T-cell (primary cell): ENCODE measurements at regions not wholly inside any gene's neighbourhood (a gene's known extent, or its start where the extent isn't known, plus 50 kb on each side); places are given as distances from the start of the nearest gene placed in this dataset.

Experiments
- ATAC-seq, 4 experiments: fragments of 200-7000 bp in 3 of 4; fragments of 150-1000 bp in 1 of 4; cut with Tn5 transposase; replicated peaks in 1 of 4; 1 replicate in 3 of 4; 2 replicates in 1 of 4; pipeline ENCODE4 v1.10.0; 2021; ENCODE audit warnings: moderate library complexity in 3 of 4, mild to moderate bottlenecking in 2 of 4, moderate number of reproducible peaks in 1 of 4
- CTCF ChIA-PET, 2 donors: fragments of 300-600 bp; sonication (Branson Sonifier 250); formaldehyde crosslinking; loops; one replicate each; lab custom pipeline; 2022; ENCODE audit warnings: antibody characterized with exemption in 2 of 2; lab: Charles Lee
- POLR2A ChIA-PET, 2 donors: fragments of 300-600 bp; sonication (Branson Sonifier 250); formaldehyde crosslinking; loops; one replicate each; lab custom pipeline; 2022; ENCODE audit warnings: antibody characterized with exemption in 2 of 2; lab: Charles Lee
- DNase-seq, 35 experiments: peaks; one replicate each; pipeline versions ENCODE4 v3.0.0 to v3.0.0-alpha.2; 2013 to 2023
- H3K27ac ChIP-seq: one replicate; pipeline ENCODE4 v1.5.1; 2013; ENCODE audit warnings: low read length
- H3K27me3 ChIP-seq, 2 experiments: replicated peaks in 1 of 2; 1 replicate in 1 of 2; 2 replicates in 1 of 2; pipeline versions ENCODE4 v1.6.1 to v1.7.0; 2013; ENCODE audit warnings: low read length in 1 of 2, mixed read lengths in 1 of 2; ENCODE audit not compliant: control insufficient read depth in 2 of 2, insufficient read depth in 2 of 2; ENCODE audit errors: extremely low read depth in 1 of 2
- H3K36me3 ChIP-seq, 2 donors: 1 replicate in 1 of 2; 2 replicates in 1 of 2; pipeline versions ENCODE4 v1.6.1 to v1.7.0; 2013; ENCODE audit warnings: low read length in 1 of 2; ENCODE audit not compliant: control insufficient read depth in 2 of 2, insufficient read depth in 1 of 2; ENCODE audit errors: extremely low read depth in 1 of 2
- H3K4me1 ChIP-seq, 2 experiments: 1 replicate in 1 of 2; 2 replicates in 1 of 2; pipeline versions ENCODE4 v1.6.1 to v1.7.0; 2013; ENCODE audit warnings: low read length in 2 of 2, mixed read lengths in 1 of 2; ENCODE audit not compliant: insufficient read depth in 2 of 2, control insufficient read depth in 1 of 2; ENCODE audit errors: extremely low read depth in 1 of 2
- H3K4me3 ChIP-seq, 2 donors: 1 replicate in 1 of 2; 2 replicates in 1 of 2; pipeline versions ENCODE4 v1.5.1 to v1.7.0; 2013; ENCODE audit warnings: mild to moderate bottlenecking in 2 of 2, low read length in 1 of 2, moderate library complexity in 1 of 2; ENCODE audit not compliant: control insufficient read depth in 1 of 2; ENCODE audit errors: extremely low read depth in 1 of 2
- H3K9me3 ChIP-seq: 2 replicates; pipeline ENCODE4 v1.7.0; 2013
- H3K27ac Mint-ChIP-seq, 2 donors: one replicate each; pipeline ENCODE4 v1.8.0; 2020 to 2021; ENCODE audit warnings: mild to moderate bottlenecking in 2 of 2, mixed read lengths in 2 of 2
- H3K27me3 Mint-ChIP-seq, 2 donors: one replicate each; pipeline ENCODE4 v1.8.0; 2021 to 2022; ENCODE audit warnings: mixed read lengths in 2 of 2
- H3K36me3 Mint-ChIP-seq: one replicate; pipeline ENCODE4 v1.8.0; 2021; ENCODE audit warnings: mixed read lengths
- H3K4me1 Mint-ChIP-seq, 3 donors: one replicate each; pipeline ENCODE4 v1.8.0; 2020 to 2022; ENCODE audit warnings: mixed read lengths in 3 of 3, mild to moderate bottlenecking in 1 of 3
- H3K4me3 Mint-ChIP-seq, 3 donors: one replicate each; pipeline ENCODE4 v1.8.0; 2020 to 2022; ENCODE audit warnings: mild to moderate bottlenecking in 3 of 3, mixed read lengths in 3 of 3, moderate library complexity in 3 of 3
- H3K9me3 Mint-ChIP-seq, 3 donors: one replicate each; pipeline ENCODE4 v1.8.0; 2020 to 2022; ENCODE audit warnings: mixed read lengths in 3 of 3
- WGBS: methylation state at CpG from one replicate; pipeline ENCODE4 v1.1.5; 2013; ENCODE audit warnings: missing lambda C conversion rate; ENCODE audit not compliant: insufficient coverage; 5-methylcytosine and 5-hydroxymethylcytosine counted together

DNA sequence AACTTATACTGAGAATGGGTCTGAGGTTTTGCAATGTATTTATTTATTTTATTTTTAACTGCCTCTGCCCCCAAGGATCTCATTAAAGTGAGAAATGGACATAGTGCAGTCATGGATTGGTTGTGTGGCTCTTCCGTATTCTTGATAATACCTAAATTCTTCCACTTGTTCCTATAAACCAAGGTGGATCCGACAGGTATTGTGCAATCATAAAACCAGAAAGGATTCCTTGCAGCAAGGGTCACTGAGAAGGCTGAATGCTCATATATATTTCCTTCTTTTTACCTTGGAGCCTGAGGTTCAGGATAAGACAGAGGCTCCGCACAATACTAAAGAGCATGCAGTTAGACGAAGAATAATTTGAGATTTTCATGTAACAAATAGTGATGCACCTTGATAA lies 826.0 kb upstream of the SOX11 start:
- Histone ChIP-seq H3K4me3 (no peak overlapping the region), H3K4me1 (no peaks in the 10 kb centered on the region), H3K27ac (no peak overlapping the region), H3K9me3 (no peaks in the 10 kb centered on the region), H3K27me3 (no peaks in the 10 kb centered on the region), H3K36me3 (no peaks in the 10 kb centered on the region)
- Mint-ChIP-seq H3K27me3 (no peaks in the 10 kb centered on the region), H3K9me3 (peaks cover 4 to 13% (median 9%) of the 10 kb centered on the region in 3 donors), H3K36me3 (no peaks in the 10 kb centered on the region), H3K27ac (no peak overlapping the region), H3K4me1 (no peaks in the 10 kb centered on the region), H3K4me3 (no peak overlapping the region)
- no peak for ATAC-seq
- DNase-seq = no peak
- ChIA-PET CTCF (no interaction called here), POLR2A (no interaction called here)
- no CpG with 5 or more reads among the region's 4 CpGs for WGBS

DNA sequence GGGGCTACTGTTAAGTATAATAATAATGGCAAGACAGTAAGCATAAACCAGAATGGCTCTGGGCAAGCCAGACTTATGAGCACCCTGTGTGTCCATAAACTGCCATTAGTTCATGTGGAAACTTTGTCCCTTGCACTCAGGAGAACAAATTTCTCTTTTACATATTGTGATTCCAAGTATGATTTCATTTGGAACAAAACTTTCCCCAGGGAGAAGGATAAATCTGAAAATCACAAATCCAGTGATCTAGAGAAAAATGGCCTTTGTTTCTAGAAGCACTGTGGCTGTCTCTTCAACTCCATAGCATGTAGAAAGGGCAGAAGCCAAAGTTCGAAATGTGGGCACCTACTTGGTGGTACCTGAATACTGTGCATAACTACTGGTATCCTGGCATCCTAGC lies 823.7 kb upstream of the SOX11 start:
- WGBS = 80% methylated on average over 1 of the region's 1 CpG
- Mint-ChIP-seq H3K4me3 (no peak overlapping the region), H3K4me1 (no peaks in the 10 kb centered on the region), H3K27ac (no peak overlapping the region), H3K27me3 (no peaks in the 10 kb centered on the region), H3K36me3 (no peaks in the 10 kb centered on the region), H3K9me3 (peaks cover 4 to 8% (median 8%) of the 10 kb centered on the region in 3 donors)
- no peaks in the 10 kb centered on the region for H3K36me3 ChIP-seq
- H3K27me3 ChIP-seq = no peaks in the 10 kb centered on the region
- no peak overlapping the region for H3K27ac ChIP-seq
- no peak overlapping the region for H3K4me3 ChIP-seq
- no peaks in the 10 kb centered on the region for H3K9me3 ChIP-seq
- DNase-seq = no peak
- no peak for ATAC-seq
- CTCF ChIA-PET = no interaction called here
- H3K4me1 ChIP-seq = no peaks in the 10 kb centered on the region
- POLR2A ChIA-PET = no interaction called here

DNA sequence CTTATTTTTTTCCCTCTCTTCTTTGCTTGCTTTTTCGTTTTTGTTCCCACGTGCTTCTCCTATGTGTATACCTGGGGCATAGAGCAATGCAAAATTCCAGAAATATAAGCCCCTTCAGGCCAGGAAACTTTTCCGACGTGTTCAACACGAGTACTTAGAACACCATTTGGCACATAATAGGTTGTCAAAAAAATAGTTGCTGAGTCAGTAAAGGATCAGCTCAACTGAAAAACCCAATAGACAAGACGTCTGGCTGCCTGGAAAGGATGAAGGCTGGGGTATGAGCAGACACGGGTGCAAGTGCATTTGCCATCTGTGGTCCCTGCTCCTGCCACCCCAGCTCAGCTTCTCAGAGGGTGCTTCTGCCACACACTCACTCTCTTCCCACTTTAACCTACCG lies 823.0 kb upstream of the SOX11 start:
- no peaks in the 10 kb centered on the region for H3K27me3 Mint-ChIP-seq
- no peak for DNase-seq
- no peaks in the 10 kb centered on the region for H3K36me3 ChIP-seq
- no peaks in the 10 kb centered on the region for H3K27me3 ChIP-seq
- H3K27ac Mint-ChIP-seq = no peak overlapping the region
- ChIA-PET CTCF (no interaction called here), POLR2A (no interaction called here)
- no peak overlapping the region for H3K4me3 Mint-ChIP-seq
- H3K4me1 Mint-ChIP-seq = no peaks in the 10 kb centered on the region
- no peak for ATAC-seq
- H3K36me3 Mint-ChIP-seq = no peaks in the 10 kb centered on the region
- peaks cover 4 to 10% (median 8%) of the 10 kb centered on the region in 3 donors for H3K9me3 Mint-ChIP-seq
- H3K9me3 ChIP-seq = no peaks in the 10 kb centered on the region
- no peak overlapping the region for H3K27ac ChIP-seq
- WGBS = 70% methylated on average over 6 of the region's 8 CpGs
- no peak overlapping the region for H3K4me3 ChIP-seq
- H3K4me1 ChIP-seq = no peaks in the 10 kb centered on the region

DNA sequence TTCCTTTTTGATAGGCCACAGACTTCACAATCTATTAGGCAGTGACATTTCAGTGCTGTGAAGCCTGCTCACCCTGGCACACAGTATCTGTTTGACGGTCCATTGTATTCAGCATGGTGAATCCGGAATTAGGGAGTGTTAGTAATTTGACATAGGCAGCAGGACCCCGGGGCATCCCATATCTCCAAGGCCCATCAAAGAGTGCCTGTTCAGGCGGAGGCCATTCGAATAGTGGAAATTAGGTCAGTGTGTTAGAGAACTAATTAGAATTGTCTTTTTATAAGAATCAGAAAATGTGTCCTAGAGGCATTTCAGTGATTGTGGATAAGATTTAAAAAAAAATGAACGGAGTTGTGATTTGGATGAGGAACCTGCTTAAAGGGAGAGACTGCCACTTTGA lies 818.8 kb upstream of the SOX11 start:
- no peaks in the 10 kb centered on the region for H3K4me1 ChIP-seq
- Mint-ChIP-seq H3K27me3 (no peaks in the 10 kb centered on the region), H3K36me3 (no peaks in the 10 kb centered on the region), H3K27ac (no peak overlapping the region), H3K9me3 (peaks cover 11 to 12% (median 11%) of the 10 kb centered on the region in 3 donors), H3K4me1 (no peaks in the 10 kb centered on the region), H3K4me3 (no peak overlapping the region)
- ATAC-seq (no peak), DNase-seq (no peak)
- H3K4me3 ChIP-seq = no peak overlapping the region
- no peaks in the 10 kb centered on the region for H3K36me3 ChIP-seq
- 100% methylated on average over 3 of the region's 6 CpGs for WGBS
- H3K9me3 ChIP-seq = no peaks in the 10 kb centered on the region
- no peak overlapping the region for H3K27ac ChIP-seq
- POLR2A ChIA-PET = no interaction called here
- no peaks in the 10 kb centered on the region for H3K27me3 ChIP-seq
- CTCF ChIA-PET = no interaction called here

DNA sequence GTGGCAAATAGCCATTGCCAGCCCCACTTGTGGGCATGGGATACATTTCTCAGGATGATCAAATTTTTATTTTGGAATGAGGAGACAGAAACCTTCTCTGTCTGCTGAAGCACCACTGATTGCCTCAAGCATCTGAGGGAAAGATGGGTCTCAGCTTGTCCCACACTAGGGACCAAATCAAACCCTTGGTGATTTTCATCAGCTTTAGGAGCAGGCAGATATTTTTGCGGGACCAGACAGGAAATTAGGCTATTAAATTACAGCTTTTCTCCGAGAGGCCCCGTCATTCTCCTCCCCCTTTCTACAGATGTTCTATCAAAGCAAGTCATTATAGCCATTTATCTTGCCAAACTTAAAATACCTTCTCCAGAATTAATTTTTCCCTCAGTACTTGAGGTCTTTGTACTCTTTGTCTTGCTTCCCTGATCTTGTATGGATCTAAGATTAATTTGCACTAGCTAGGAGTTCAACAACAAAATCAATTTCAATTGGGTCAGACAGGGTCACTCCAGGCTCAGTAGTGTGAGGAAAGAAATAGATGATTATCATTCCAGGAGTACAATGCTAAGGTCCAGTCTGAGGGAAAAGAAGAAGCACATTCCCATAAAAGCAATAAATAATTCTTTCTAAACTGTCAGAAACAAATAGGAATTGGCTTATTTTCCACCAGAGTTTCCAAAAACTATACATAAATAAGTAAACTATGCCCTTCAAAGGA lies 818.1 kb upstream of the SOX11 start:
- CTCF ChIA-PET = no interaction called here

DNA sequence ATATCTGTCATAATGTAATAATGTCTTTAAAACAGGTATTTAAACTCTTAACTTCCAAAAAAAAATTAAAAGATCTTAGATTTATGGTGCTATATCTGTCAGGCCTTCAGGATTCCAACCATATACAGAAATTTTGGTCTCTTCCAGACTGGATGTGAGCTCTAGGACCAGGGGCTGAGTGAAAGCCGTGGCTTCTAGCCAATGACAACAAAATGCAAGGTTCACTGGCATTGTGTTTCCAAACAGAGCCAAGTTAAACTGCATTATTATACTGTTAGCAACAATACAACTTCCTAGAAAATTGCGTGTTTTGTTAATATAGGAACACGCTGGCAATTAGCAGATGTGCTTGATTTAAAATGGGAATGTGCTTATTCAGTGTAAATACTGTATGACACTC lies 809.8 kb upstream of the SOX11 start:
- no peak for ATAC-seq
- no peak overlapping the region for H3K27ac Mint-ChIP-seq
- Histone ChIP-seq H3K36me3 (no peaks in the 10 kb centered on the region), H3K4me3 (no peak overlapping the region), H3K4me1 (no peaks in the 10 kb centered on the region), H3K27me3 (no peaks in the 10 kb centered on the region), H3K9me3 (peaks cover 3% of the 10 kb centered on the region), H3K27ac (no peak overlapping the region)
- H3K27me3 Mint-ChIP-seq = no peaks in the 10 kb centered on the region
- no peaks in the 10 kb centered on the region for H3K36me3 Mint-ChIP-seq
- CTCF ChIA-PET = no interaction called here
- H3K9me3 Mint-ChIP-seq = peaks cover 2 to 10% (median 3%) of the 10 kb centered on the region in 3 donors
- WGBS = 20% methylated on average over 1 of the region's 3 CpGs
- POLR2A ChIA-PET = no interaction called here
- no peak for DNase-seq
- H3K4me3 Mint-ChIP-seq = no peak overlapping the region
- no peaks in the 10 kb centered on the region for H3K4me1 Mint-ChIP-seq

More for the DNA sequence above, 818.1 kb upstream of the SOX11 start:
- Mint-ChIP-seq H3K36me3 (no peaks in the 10 kb centered on the region), H3K27me3 (no peaks in the 10 kb centered on the region), H3K9me3 (peaks cover 8 to 12% (median 11%) of the 10 kb centered on the region in 3 donors), H3K4me3 (no peak overlapping the region), H3K27ac (no peak overlapping the region), H3K4me1 (no peaks in the 10 kb centered on the region)
- Histone ChIP-seq H3K4me3 (no peak overlapping the region), H3K4me1 (no peaks in the 10 kb centered on the region), H3K27ac (no peak overlapping the region), H3K27me3 (no peaks in the 10 kb centered on the region), H3K36me3 (no peaks in the 10 kb centered on the region), H3K9me3 (no peaks in the 10 kb centered on the region)
- WGBS = 80% methylated on average over 3 of the region's 3 CpGs
- DNase-seq = no peak
- no peak for ATAC-seq
- POLR2A ChIA-PET = no interaction called here

DNA sequence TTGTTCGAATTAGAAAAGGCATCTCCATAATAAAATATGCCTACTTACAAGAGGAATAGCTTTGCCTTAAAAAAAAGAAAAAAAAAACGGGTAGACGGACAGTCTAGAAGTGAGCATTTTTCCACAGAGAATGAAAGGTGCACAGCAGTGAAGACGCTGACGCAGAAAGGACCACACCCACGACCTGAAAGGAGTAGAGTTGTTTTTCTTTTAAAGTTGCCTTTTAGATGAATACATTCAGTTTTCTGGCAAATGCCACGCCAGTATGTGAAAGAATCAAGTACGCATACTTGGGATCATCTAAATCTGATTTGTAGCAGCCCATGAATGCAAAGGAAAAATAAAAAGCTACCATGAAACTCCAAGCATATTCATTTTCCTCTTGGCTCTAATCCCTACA lies 809.2 kb upstream of the SOX11 start:
- Histone ChIP-seq H3K27ac (no peak overlapping the region), H3K36me3 (no peaks in the 10 kb centered on the region), H3K4me1 (no peaks in the 10 kb centered on the region), H3K27me3 (no peaks in the 10 kb centered on the region), H3K9me3 (peaks cover 3% of the 10 kb centered on the region), H3K4me3 (no peak overlapping the region)
- ChIA-PET POLR2A (no interaction called here), CTCF (no interaction called here)
- ATAC-seq = no peak
- Mint-ChIP-seq H3K9me3 (peaks cover 2 to 10% (median 3%) of the 10 kb centered on the region in 3 donors), H3K4me3 (no peak overlapping the region), H3K4me1 (no peaks in the 10 kb centered on the region), H3K36me3 (no peaks in the 10 kb centered on the region), H3K27ac (no peak overlapping the region), H3K27me3 (no peaks in the 10 kb centered on the region)
- no peak for DNase-seq
- WGBS = 85% methylated on average over 4 of the region's 8 CpGs
